PFSK-1 (cell line): ENCODE measurements at regions not wholly inside any gene's neighbourhood (a gene's known extent, or its start where the extent isn't known, plus 50 kb on each side); places are given as distances from the start of the nearest gene placed in this dataset.

Experiments used
- FOXP2 ChIP-seq: optimal IDR thresholded peaks from 2 replicates; pipeline ENCODE3; 2011; ENCODE audit warnings: borderline replicate concordance, control low read depth, inconsistent platforms; ENCODE audit not compliant: insufficient read depth; ENCODE audit errors: extremely low read length, extremely low read depth
- POLR2AphosphoS5 ChIP-seq: IDR thresholded peaks from 2 replicates; pipeline ENCODE4 v1.6.1; 2012; ENCODE audit warnings: low read depth, mild to moderate bottlenecking, control low read depth, low read length, moderate library complexity
- SIN3A ChIP-seq: IDR thresholded peaks from 2 replicates; pipeline ENCODE4 v1.6.1; 2012; ENCODE audit warnings: mild to moderate bottlenecking, low read length, moderate library complexity, borderline replicate concordance; ENCODE audit not compliant: insufficient read depth
- TAF1 ChIP-seq: IDR thresholded peaks from 2 replicates; pipeline ENCODE4 v1.6.1; 2012; ENCODE audit warnings: low read length, control low read depth, borderline replicate concordance; ENCODE audit not compliant: insufficient read depth
- TF ChIP-seq, protein P1 (sequence below), 2 experiments: IDR thresholded peaks; 2 replicates each; pipeline versions ENCODE4 v1.6.1 to v1.8.0; 2011 to 2012; ENCODE audit warnings: low read depth in 2 of 2, low read length in 2 of 2, control low read depth in 1 of 2, inconsistent platforms in 1 of 2, mild to moderate bottlenecking in 1 of 2, moderate library complexity in 1 of 2; ENCODE audit not compliant: insufficient read depth in 1 of 2

DNA sequence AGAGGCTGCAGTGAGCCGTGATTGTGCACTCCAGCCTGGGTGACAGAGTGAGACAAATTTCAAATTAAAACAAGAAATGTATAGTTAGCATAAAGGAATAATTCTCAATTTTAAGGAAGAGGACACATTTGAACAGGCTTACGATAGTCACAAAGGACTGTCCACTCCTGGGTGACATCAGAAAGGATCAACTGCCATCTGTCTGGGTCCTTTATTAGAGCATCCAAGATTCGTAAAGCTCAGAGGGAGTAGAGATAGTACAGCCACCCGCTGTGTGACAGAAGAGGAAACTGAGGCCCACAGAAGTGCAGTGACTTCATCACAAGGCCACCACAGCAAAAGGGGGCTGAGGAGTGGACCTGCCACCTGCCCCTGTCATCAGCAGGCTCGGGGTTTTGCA, 149.3 kb upstream of the RBPJ start:
- no peak for TF ChIP-seq FOXP2
- TF ChIP-seq POLR2AphosphoS5: no peak
- TF ChIP-seq, protein P1, sequence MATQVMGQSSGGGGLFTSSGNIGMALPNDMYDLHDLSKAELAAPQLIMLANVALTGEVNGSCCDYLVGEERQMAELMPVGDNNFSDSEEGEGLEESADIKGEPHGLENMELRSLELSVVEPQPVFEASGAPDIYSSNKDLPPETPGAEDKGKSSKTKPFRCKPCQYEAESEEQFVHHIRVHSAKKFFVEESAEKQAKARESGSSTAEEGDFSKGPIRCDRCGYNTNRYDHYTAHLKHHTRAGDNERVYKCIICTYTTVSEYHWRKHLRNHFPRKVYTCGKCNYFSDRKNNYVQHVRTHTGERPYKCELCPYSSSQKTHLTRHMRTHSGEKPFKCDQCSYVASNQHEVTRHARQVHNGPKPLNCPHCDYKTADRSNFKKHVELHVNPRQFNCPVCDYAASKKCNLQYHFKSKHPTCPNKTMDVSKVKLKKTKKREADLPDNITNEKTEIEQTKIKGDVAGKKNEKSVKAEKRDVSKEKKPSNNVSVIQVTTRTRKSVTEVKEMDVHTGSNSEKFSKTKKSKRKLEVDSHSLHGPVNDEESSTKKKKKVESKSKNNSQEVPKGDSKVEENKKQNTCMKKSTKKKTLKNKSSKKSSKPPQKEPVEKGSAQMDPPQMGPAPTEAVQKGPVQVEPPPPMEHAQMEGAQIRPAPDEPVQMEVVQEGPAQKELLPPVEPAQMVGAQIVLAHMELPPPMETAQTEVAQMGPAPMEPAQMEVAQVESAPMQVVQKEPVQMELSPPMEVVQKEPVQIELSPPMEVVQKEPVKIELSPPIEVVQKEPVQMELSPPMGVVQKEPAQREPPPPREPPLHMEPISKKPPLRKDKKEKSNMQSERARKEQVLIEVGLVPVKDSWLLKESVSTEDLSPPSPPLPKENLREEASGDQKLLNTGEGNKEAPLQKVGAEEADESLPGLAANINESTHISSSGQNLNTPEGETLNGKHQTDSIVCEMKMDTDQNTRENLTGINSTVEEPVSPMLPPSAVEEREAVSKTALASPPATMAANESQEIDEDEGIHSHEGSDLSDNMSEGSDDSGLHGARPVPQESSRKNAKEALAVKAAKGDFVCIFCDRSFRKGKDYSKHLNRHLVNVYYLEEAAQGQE (IDR thresholded peaks at IDR 0.05; ENCODE audit: insufficient read depth in 1 of 2, low read depth in 2 of 2, low read length in 2 of 2): no peak
- no peak for TF ChIP-seq SIN3A
- no peak for TF ChIP-seq TAF1

DNA sequence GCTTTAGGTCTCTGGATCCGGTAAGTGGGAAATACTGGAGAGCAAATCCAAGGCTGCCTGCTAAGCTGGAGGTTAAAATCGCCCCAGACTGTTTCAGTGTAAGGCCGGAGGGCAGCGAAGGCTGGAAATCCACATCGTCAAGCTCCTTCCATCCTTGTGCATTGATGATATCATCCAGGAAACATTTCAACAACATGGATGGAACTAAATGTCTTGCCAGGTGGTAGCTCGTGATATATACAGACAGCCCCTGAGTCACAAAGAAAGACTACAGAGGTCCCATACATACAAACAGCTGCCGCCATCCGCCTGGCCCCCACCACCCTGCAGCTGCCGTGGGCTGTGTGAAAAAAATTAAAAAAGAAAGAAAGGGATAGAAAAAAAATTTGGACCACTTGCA, 148.9 kb upstream of the RBPJ start:
- TF ChIP-seq SIN3A: no peak
- no peak for TF ChIP-seq FOXP2
- TF ChIP-seq, protein P1 (IDR thresholded peaks at IDR 0.05; ENCODE audit: insufficient read depth in 1 of 2, low read depth in 2 of 2, low read length in 2 of 2): no peak
- TF ChIP-seq TAF1: no peak
- TF ChIP-seq POLR2AphosphoS5: no peak

DNA sequence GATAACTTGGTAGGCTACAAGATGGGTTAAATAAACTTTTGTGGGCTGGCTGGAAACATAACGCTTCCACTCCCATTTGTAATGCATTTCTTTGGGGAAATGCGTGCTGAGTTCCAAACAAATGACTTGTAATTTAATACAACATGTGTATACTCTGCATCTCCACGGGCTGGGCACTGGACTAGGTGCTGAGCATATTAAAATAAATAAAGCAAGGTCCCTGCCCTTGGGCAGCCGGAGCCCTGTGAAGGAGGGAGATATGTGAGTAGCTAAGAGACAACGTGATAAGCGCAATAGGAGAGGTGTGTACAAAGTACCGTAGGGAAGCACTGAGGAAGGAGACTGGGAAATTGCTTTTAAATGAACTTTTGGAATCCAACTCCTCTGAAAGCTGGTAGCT, 147.2 kb upstream of the RBPJ start:
- TF ChIP-seq SIN3A: no peak

DNA sequence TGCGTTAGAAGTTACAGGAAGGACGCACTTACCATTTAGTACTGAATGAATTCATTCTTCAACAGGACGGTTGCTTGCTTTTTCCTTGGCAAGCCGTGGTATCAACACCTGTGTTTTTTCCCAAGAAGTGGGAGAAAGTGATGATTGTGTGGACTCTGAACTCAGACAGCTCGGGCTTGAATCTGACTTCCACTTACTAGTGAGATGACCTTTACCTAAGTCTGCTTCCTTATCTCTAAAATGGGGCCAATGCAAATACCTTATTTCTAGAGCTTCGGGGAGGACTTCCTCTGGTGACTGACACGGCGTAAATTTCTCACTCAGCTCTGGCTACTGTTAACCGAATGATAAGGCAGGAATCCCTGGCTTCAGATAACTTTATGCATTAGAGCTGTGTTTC, 146.8 kb upstream of the RBPJ start:
- no peak for TF ChIP-seq TAF1
- TF ChIP-seq POLR2AphosphoS5: no peak
- no peak for TF ChIP-seq FOXP2
- no peak for TF ChIP-seq SIN3A
- TF ChIP-seq, protein P1 (IDR thresholded peaks at IDR 0.05; ENCODE audit: insufficient read depth in 1 of 2, low read depth in 2 of 2, low read length in 2 of 2): no peak

DNA sequence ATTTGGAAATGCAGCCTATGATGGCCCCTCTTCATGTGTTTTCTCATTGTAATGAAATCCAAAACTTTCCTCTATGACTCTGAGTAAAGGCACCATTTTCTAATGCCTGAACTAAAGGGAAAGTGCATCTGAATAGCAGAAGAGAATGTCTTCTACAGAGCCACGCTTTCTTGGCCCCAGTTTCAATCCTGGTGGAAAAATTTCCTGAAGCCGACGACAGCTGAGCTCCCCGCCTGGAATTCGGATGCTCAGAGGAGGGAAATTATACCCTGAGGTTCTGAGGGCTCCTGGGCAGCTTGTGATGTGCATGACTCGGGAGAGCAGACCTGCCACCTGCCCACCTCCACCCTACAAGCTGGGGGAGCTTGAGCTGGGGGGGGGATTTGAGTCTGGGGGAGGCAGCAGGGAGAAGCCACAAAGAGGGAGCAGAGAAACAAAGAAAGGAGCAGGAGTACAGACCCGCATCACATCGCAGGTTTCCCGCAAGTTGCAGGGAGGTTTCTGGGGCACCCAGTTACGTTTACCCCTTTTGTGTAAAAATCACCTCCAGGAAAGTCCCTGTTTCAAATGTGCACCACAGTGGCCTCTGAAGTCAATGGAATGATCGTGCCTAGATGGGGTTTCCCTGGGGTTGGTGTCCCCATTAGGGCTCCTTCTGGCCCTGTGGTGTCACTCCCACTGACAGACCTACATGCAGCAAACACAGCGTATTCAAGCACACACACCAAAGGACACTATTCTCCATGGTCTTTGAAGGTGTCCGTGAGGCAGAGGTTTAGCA, 145.6 kb upstream of the RBPJ start:
- TF ChIP-seq TAF1: no peak
- TF ChIP-seq, protein P1 (IDR thresholded peaks at IDR 0.05; ENCODE audit: insufficient read depth in 1 of 2, low read depth in 2 of 2, low read length in 2 of 2): no peak
- TF ChIP-seq FOXP2: no peak
- TF ChIP-seq POLR2AphosphoS5: no peak
- TF ChIP-seq SIN3A: no peak
